Hepatocyte (in vitro differentiated cells): ENCODE measurements at regions not wholly inside any gene's neighbourhood (a gene's known extent, or its start where the extent isn't known, plus 50 kb on each side); places are given as distances from the start of the nearest gene placed in this dataset.
A peak's percentile ranks its signal among the peaks of the same experiment; 100 is the strongest.

ENCODE experiments used
- DNase-seq: peaks from one replicate; pipeline ENCODE4 v3.0.0-alpha.2; 2016; ENCODE audit warnings: low spot score
- H2AFZ ChIP-seq: fragments of 200-600 bp; sonication (generic); 2 replicates; pipeline ENCODE4 v1.6.0; 2016; ENCODE audit warnings: antibody characterized with exemption, mild to moderate bottlenecking
- H3K27ac ChIP-seq: fragments of 200-600 bp; sonication (generic); 2 replicates; pipeline ENCODE4 v1.5.1; 2016; ENCODE audit warnings: mild to moderate bottlenecking
- H3K27me3 ChIP-seq: fragments of 200-600 bp; sonication (generic); 2 replicates; pipeline ENCODE4 v1.6.1; 2016
- H3K36me3 ChIP-seq: fragments of 200-600 bp; sonication (generic); replicated peaks from 2 replicates; pipeline ENCODE4 v1.5.1; 2016; ENCODE audit warnings: low read depth; ENCODE audit not compliant: insufficient read depth
- H3K4me1 ChIP-seq: fragments of 200-600 bp; sonication (generic); 2 replicates; pipeline ENCODE4 v1.5.1; 2016; ENCODE audit warnings: mild to moderate bottlenecking, moderate library complexity; ENCODE audit not compliant: insufficient read depth
- H3K4me2 ChIP-seq: fragments of 200-600 bp; sonication (generic); 2 replicates; pipeline ENCODE4 v1.6.0; 2016
- H3K4me3 ChIP-seq: fragments of 200-600 bp; sonication (generic); 2 replicates; pipeline ENCODE4 v1.5.1; 2016; ENCODE audit warnings: mild to moderate bottlenecking
- H3K79me2 ChIP-seq: fragments of 200-600 bp; sonication (generic); 2 replicates; pipeline ENCODE4 v1.6.0; 2017; ENCODE audit warnings: mild to moderate bottlenecking
- H3K9me2 ChIP-seq: fragments of 200-600 bp; sonication (generic); replicated peaks from 2 replicates; pipeline ENCODE4 v1.6.0; 2017; ENCODE audit warnings: mild to moderate bottlenecking; ENCODE audit not compliant: insufficient read depth
- H3K9me3 ChIP-seq: fragments of 200-600 bp; sonication (generic); 2 replicates; pipeline ENCODE4 v1.5.1; 2016; ENCODE audit warnings: low read depth, mild to moderate bottlenecking
- H4K20me1 ChIP-seq: fragments of 200-600 bp; sonication (generic); 2 replicates; pipeline ENCODE4 v1.6.0; 2016; ENCODE audit warnings: mild to moderate bottlenecking; ENCODE audit not compliant: insufficient read depth, poor library complexity, severe bottlenecking
- EZH2 ChIP-seq: fragments of 200-600 bp; sonication (generic); IDR thresholded peaks from 2 replicates; pipeline ENCODE4 v1.6.1; 2016; ENCODE audit warnings: antibody characterized with exemption, mild to moderate bottlenecking, borderline replicate concordance
- EZH2phosphoT487 ChIP-seq: fragments of 200-600 bp; sonication (generic); IDR thresholded peaks from one replicate; pipeline ENCODE4 v1.6.1; 2018; ENCODE audit warnings: antibody characterized with exemption, mild to moderate bottlenecking, low read depth, moderate library complexity; ENCODE audit not compliant: unreplicated experiment, severe bottlenecking
- WGBS: methylation state at CpG from one replicate; pipeline ENCODE4 v1.1.6; 2016; ENCODE audit warnings: low lambda C conversion rate; ENCODE audit errors: missing lambda C conversion rate; 5-methylcytosine and 5-hydroxymethylcytosine counted together
- TF ChIP-seq, protein P1 (sequence below): fragments of 200-600 bp; sonication (generic); IDR thresholded peaks from 2 replicates; pipeline ENCODE4 v1.5.1; 2016; ENCODE audit warnings: antibody characterized with exemption, mild to moderate bottlenecking; ENCODE audit not compliant: poor library complexity

DNA sequence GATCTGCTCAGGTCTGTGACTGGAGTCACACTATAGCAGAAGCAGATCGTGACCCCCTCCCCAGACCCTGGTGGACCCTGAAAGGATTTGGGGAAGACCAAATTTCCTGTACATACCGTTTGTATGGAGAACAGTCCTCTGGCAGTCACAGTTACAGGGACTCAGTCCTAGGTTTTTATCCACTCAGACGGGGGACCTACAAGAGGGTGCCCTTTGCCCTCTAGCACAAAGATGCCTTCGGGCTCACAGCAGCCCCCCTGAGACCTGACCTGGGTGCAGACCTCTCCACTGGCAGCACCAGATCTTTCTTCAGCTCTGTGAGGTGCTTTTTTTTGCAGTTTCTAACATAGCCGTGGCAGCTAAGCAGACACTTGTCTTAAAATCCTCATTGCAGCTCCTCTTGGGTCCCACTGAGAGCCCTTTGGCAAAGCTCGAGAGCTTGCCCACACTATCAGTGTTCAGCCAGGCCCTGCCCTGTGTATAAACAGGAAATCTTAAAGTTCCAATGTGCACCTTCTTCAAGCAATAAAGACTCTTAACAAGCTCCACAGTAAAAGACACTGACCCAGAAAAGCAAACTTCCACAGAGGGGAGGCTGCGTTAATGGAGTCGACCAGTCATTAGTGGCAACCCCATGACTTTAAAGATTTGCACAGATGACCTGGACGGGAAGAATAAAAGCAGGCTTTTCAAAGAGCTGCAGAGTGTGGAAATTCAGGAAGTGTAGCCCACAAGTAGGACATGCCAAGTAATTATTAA, 71.8 kb upstream of the LHFPL2 start:
- peak; percentile 24 for DNase-seq
- Histone ChIP-seq H4K20me1 (no peaks in the 10 kb centered on the region), H3K79me2 (no peaks in the 10 kb centered on the region), H3K4me3 (no peak overlapping the region), H3K36me3 (no peaks in the 10 kb centered on the region), H3K27me3 (no peaks in the 10 kb centered on the region), H3K9me3 (no peaks in the 10 kb centered on the region), H3K4me1 (peaks cover 25% of the 10 kb centered on the region), H3K9me2 (no peaks in the 10 kb centered on the region), H2AFZ (peak overlapping the region; percentile 8), H3K4me2 (peak overlapping the region; percentile 65), H3K27ac (peak overlapping the region; percentile 82)
- TF ChIP-seq EZH2 (no peak), EZH2phosphoT487 (no peak)
- TF ChIP-seq, protein P1, sequence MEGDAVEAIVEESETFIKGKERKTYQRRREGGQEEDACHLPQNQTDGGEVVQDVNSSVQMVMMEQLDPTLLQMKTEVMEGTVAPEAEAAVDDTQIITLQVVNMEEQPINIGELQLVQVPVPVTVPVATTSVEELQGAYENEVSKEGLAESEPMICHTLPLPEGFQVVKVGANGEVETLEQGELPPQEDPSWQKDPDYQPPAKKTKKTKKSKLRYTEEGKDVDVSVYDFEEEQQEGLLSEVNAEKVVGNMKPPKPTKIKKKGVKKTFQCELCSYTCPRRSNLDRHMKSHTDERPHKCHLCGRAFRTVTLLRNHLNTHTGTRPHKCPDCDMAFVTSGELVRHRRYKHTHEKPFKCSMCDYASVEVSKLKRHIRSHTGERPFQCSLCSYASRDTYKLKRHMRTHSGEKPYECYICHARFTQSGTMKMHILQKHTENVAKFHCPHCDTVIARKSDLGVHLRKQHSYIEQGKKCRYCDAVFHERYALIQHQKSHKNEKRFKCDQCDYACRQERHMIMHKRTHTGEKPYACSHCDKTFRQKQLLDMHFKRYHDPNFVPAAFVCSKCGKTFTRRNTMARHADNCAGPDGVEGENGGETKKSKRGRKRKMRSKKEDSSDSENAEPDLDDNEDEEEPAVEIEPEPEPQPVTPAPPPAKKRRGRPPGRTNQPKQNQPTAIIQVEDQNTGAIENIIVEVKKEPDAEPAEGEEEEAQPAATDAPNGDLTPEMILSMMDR, result no peak
- 43% methylated on average over 9 of the region's 9 CpGs for WGBS

- no peaks in the 10 kb centered on the region for H3K9me2 ChIP-seq
- no peaks in the 10 kb centered on the region for H3K9me3 ChIP-seq
- DNase-seq, result no peak
- peaks cover 25% of the 10 kb centered on the region for H3K4me1 ChIP-seq
- no peak overlapping the region for H2AFZ ChIP-seq
- no peaks in the 10 kb centered on the region for H3K79me2 ChIP-seq
- H3K4me3 ChIP-seq, result no peak overlapping the region
- H3K4me2 ChIP-seq, result peak overlapping the region; percentile 65
- no peaks in the 10 kb centered on the region for H4K20me1 ChIP-seq
- TF ChIP-seq, protein P1, result no peak
- TF ChIP-seq EZH2 (no peak), EZH2phosphoT487 (no peak)
- peak overlapping the region; percentile 82 for H3K27ac ChIP-seq
- WGBS, result 87% methylated on average over 8 of the region's 8 CpGs
- H3K27me3 ChIP-seq, result no peaks in the 10 kb centered on the region
- H3K36me3 ChIP-seq, result no peaks in the 10 kb centered on the region
Observed at GRCh38 chr5:78719504-78720219, 71.1 kb upstream of the LHFPL2 start.

DNA sequence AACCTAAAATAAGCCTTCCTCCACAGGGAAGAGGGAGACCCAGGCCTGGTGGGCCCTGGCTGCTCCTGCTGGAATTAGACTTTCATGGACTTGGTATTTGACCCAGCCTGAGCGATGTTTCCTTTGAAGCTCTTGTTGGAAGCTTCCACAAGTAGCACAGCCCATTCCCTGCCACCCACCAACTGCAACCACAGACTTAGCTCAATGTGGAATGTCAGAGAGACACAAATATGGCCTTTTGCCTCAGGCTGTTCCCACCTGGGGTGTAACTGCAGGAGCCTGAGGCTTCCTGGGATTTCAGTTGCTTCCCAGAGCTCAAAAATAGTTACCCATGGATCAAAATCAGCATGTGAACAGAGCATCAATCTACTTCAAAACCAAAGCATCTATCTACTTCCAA, 70.3 kb upstream of the LHFPL2 start:
- Histone ChIP-seq H3K4me1 (peaks cover 25% of the 10 kb centered on the region), H3K4me3 (no peak overlapping the region), H3K9me3 (no peaks in the 10 kb centered on the region), H3K79me2 (no peaks in the 10 kb centered on the region), H2AFZ (no peak overlapping the region), H4K20me1 (no peaks in the 10 kb centered on the region), H3K27ac (peak overlapping the region; percentile 66), H3K9me2 (no peaks in the 10 kb centered on the region), H3K36me3 (no peaks in the 10 kb centered on the region), H3K27me3 (no peaks in the 10 kb centered on the region), H3K4me2 (peak overlapping the region; percentile 65)
- WGBS, result 100% methylated on average over 1 of the region's 1 CpG
- no peak for DNase-seq
- TF ChIP-seq, protein P1, result no peak
- no peak for TF ChIP-seq EZH2
- TF ChIP-seq EZH2phosphoT487, result no peak
